ENCODE measurements at regions not wholly inside any gene's neighbourhood (a gene's known extent, or its start where the extent isn't known, plus 50 kb on each side); places are given as distances from the start of the nearest gene placed in this dataset.

DNA sequence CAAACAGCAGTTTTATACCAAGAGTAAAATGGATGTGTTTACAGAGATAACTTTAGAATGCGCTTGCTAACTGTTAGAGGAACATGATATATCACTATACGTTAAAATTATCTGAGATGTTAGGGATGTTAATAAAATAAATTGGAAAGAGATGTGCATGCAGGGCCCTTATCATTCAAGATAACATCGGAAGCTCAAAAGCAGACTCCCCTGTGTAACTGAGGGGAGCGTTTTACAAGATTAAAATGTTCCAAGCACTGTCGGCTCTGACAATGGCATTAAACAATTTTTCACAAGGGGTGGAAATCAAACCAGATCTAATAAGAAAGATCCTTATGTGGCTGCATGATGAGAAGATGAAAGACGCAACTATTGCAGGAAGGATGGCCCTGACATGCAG, 53.3 kb upstream of the DCC start:
- no CpG with 5 or more reads among the region's 6 CpGs for WGBS (ENCODE audit: extremely low coverage, insufficient read length, low lambda C conversion rate)
- H2BK12ac ChIP-seq (ENCODE audit: insufficient read length, low read depth, low read length) = no peak overlapping the region
- no peak overlapping the region for H4K8ac ChIP-seq (replicated peaks; ENCODE audit: insufficient read length, low read depth, low read length)
- no peaks in the 10 kb centered on the region for H4K20me1 ChIP-seq (ENCODE audit: control insufficient read depth, insufficient read depth, insufficient read length)
- Mint-ChIP-seq H3K4me1 (peaks cover 9 to 20% of the 10 kb centered on the region in 2 experiments), H3K4me3 (no peak overlapping the region), H3K27ac (peak overlapping the region in 1 of 3 experiments; percentile 78; a peak in 2 of 7 replicates), H3K36me3 (ENCODE audit: insufficient read depth in 1 of 3, low read depth in 3 of 3) (peaks cover 0 to 2% (median 0%) of the 10 kb centered on the region in 3 experiments; a peak in 1 of 7 replicates), H3K27me3 (ENCODE audit: low read depth) (no peaks in the 10 kb centered on the region; the same call in 1 of the 2 replicates), H3K9me3 (no peaks in the 10 kb centered on the region)
- no peak overlapping the region for H3K56ac ChIP-seq (ENCODE audit: insufficient read length, low read depth, low read length)
- H3K27me3 ChIP-seq (ENCODE audit: insufficient read depth, low read length) = no peaks in the 10 kb centered on the region
- H3K18ac ChIP-seq (ENCODE audit: insufficient read length, low read depth, low read length) = no peak overlapping the region
- no peak overlapping the region for H2BK5ac ChIP-seq (ENCODE audit: insufficient read length, low read length)
- no peak overlapping the region for H3K4me2 ChIP-seq (ENCODE audit: insufficient read depth, insufficient read length, low read length)
- H2AFZ ChIP-seq (ENCODE audit: low read length) = no peak overlapping the region
- DNase-seq = no peak
- no peak overlapping the region for H3T11ph ChIP-seq (ENCODE audit: low read length)
- no peak overlapping the region for H3K14ac ChIP-seq (ENCODE audit: insufficient read depth, low read length)
- H3K4ac ChIP-seq (ENCODE audit: low read depth, low read length) = no peak overlapping the region
- no peak overlapping the region for H4K5ac ChIP-seq (ENCODE audit: insufficient read length, low read depth, low read length)
- H2BK20ac ChIP-seq (ENCODE audit: low read depth, low read length, poor library complexity, severe bottlenecking) = no peak overlapping the region
- H3K23me2 ChIP-seq (ENCODE audit: insufficient read length, low read depth, low read length, poor library complexity, severe bottlenecking) = no peaks in the 10 kb centered on the region
- no peak overlapping the region for H2AK5ac ChIP-seq (ENCODE audit: insufficient read length, low read length)
- no peak overlapping the region for H2BK120ac ChIP-seq (ENCODE audit: low read depth, low read length, poor library complexity, severe bottlenecking)
- no peak overlapping the region for H4K91ac ChIP-seq (ENCODE audit: insufficient read length, low read depth, low read length)
- peaks cover 8% of the 10 kb centered on the region for H3K4me1 ChIP-seq (ENCODE audit: insufficient read depth, low read length)
- H3K23ac ChIP-seq (ENCODE audit: insufficient read length, low read depth, low read length) = no peak overlapping the region
- H3K9me3 ChIP-seq (ENCODE audit: control insufficient read depth, low read depth, low read length) = no peaks in the 10 kb centered on the region
- no peak overlapping the region for H2BK15ac ChIP-seq (ENCODE audit: low read depth, low read length)
- H3K9ac ChIP-seq (ENCODE audit: extremely low read depth, insufficient read length, low read length) = no peak overlapping the region
- H3K79me1 ChIP-seq (ENCODE audit: insufficient read depth, low read depth, low read length, poor library complexity, severe bottlenecking) = no peaks in the 10 kb centered on the region
- TF ChIP-seq CTCF (conservative IDR thresholded peaks at IDR 0.05) = no peak
- H3K79me2 ChIP-seq (ENCODE audit: insufficient read depth, low read length) = no peaks in the 10 kb centered on the region
- H3K27ac ChIP-seq (ENCODE audit: insufficient read length, low read depth, low read length) = no peak overlapping the region
